ENCODE measurements at regions not wholly inside any gene's neighbourhood (a gene's known extent, or its start where the extent isn't known, plus 50 kb on each side); places are given as distances from the start of the nearest gene placed in this dataset.

GRCh38 chr11:70811483-70811882 is 413.2 kb downstream of the CTTN start:
- TF ChIP-seq CTCF (conservative IDR thresholded peaks at IDR 0.05; ENCODE audit: low read length) = no peak
- no peak for DNase-seq (ENCODE audit: low read depth)
- no peak overlapping the region for H3K4me3 ChIP-seq (ENCODE audit: low read length)

GRCh38 chr11:70811915-70812314 is 413.6 kb downstream of the CTTN start:
- no peak overlapping the region for H3K4me3 ChIP-seq (ENCODE audit: low read length)
- no peak for TF ChIP-seq CTCF (conservative IDR thresholded peaks at IDR 0.05; ENCODE audit: low read length)
- no peak for DNase-seq (ENCODE audit: low read depth)

- no peak for DNase-seq (ENCODE audit: low read depth)
- no peak for TF ChIP-seq CTCF (conservative IDR thresholded peaks at IDR 0.05; ENCODE audit: low read length)
- H3K4me3 ChIP-seq (ENCODE audit: low read length) = no peak overlapping the region
Measured at GRCh38 chr11:70812472-70812871, 414.1 kb downstream of the CTTN start.

GRCh38 chr11:70813651-70814050 is 415.3 kb downstream of the CTTN start:
- DNase-seq (ENCODE audit: low read depth) = no peak
- TF ChIP-seq CTCF (conservative IDR thresholded peaks at IDR 0.05; ENCODE audit: low read length) = no peak
- no peak overlapping the region for H3K4me3 ChIP-seq (ENCODE audit: low read length)

GRCh38 chr11:70815485-70815832 is 417.1 kb downstream of the CTTN start:
- DNase-seq (ENCODE audit: low read depth) = no peak
- no peak for TF ChIP-seq CTCF (conservative IDR thresholded peaks at IDR 0.05; ENCODE audit: low read length)
- H3K4me3 ChIP-seq (ENCODE audit: low read length) = no peak overlapping the region

GRCh38 chr11:70816156-70816678 is 417.9 kb downstream of the CTTN start:
- H3K4me3 ChIP-seq (ENCODE audit: low read length) = no peak overlapping the region
- TF ChIP-seq CTCF (conservative IDR thresholded peaks at IDR 0.05; ENCODE audit: low read length) = no peak
- no peak for DNase-seq (ENCODE audit: low read depth)

GRCh38 chr11:70818351-70818750 is 420.0 kb downstream of the CTTN start:
- no peak overlapping the region for H3K4me3 ChIP-seq (ENCODE audit: low read length)
- DNase-seq (ENCODE audit: low read depth) = no peak
- no peak for TF ChIP-seq CTCF (conservative IDR thresholded peaks at IDR 0.05; ENCODE audit: low read length)
